Natural killer cell (primary cell): ENCODE measurements at regions not wholly inside any gene's neighbourhood (a gene's known extent, or its start where the extent isn't known, plus 50 kb on each side); places are given as distances from the start of the nearest gene placed in this dataset.

ENCODE experiments used
- ATAC-seq, 3 donors: fragments of 150-1000 bp in 2 of 3; fragments of 200-7000 bp in 1 of 3; cut with Tn5 transposase; 1 replicate in 1 of 3; 2 replicates in 2 of 3; pipeline ENCODE4 v1.10.0; 2021; ENCODE audit warnings: mild to moderate bottlenecking in 2 of 3, moderate library complexity in 2 of 3
- DNase-seq, 2 donors: peaks; one replicate each; pipeline versions ENCODE4 v3.0.0 to v3.0.0-alpha.2; 2013 to 2021; ENCODE audit warnings: mixed read lengths in 1 of 2
- H3K27ac ChIP-seq: one replicate; pipeline ENCODE4 v1.5.1; 2013; ENCODE audit warnings: mild to moderate bottlenecking, low read length
- H3K27me3 ChIP-seq: one replicate; pipeline ENCODE4 v1.6.1; 2013; ENCODE audit warnings: low read length; ENCODE audit not compliant: control insufficient read depth, insufficient read depth
- H3K36me3 ChIP-seq: one replicate; pipeline ENCODE4 v1.6.1; 2013; ENCODE audit warnings: low read length; ENCODE audit not compliant: control insufficient read depth, insufficient read depth
- H3K4me1 ChIP-seq: one replicate; pipeline ENCODE4 v1.6.1; 2013; ENCODE audit warnings: low read length; ENCODE audit not compliant: control insufficient read depth, insufficient read depth
- H3K4me3 ChIP-seq: one replicate; pipeline ENCODE4 v1.5.1; 2013; ENCODE audit warnings: low read length
- H3K9me3 ChIP-seq: one replicate; pipeline ENCODE4 v1.6.1; 2013; ENCODE audit warnings: low read length; ENCODE audit not compliant: control insufficient read depth, insufficient read depth
- H3K27ac Mint-ChIP-seq, 2 donors: one replicate each; pipeline ENCODE4 v1.8.0; 2022; ENCODE audit warnings: mild to moderate bottlenecking in 2 of 2, mixed read lengths in 2 of 2, moderate library complexity in 1 of 2
- H3K27me3 Mint-ChIP-seq, 2 donors: one replicate each; pipeline ENCODE4 v1.8.0; 2022; ENCODE audit warnings: low read depth in 2 of 2, mixed read lengths in 2 of 2
- H3K36me3 Mint-ChIP-seq: one replicate; pipeline ENCODE4 v1.8.0; 2022; ENCODE audit warnings: mixed read lengths
- H3K4me1 Mint-ChIP-seq, 2 donors: one replicate each; pipeline ENCODE4 v1.8.0; 2022; ENCODE audit warnings: mixed read lengths in 2 of 2
- H3K4me3 Mint-ChIP-seq: one replicate; pipeline ENCODE4 v1.8.0; 2022; ENCODE audit warnings: mild to moderate bottlenecking, moderate library complexity, mixed read lengths
- H3K9me3 Mint-ChIP-seq, 2 donors: one replicate each; pipeline ENCODE4 v1.8.0; 2022; ENCODE audit warnings: mixed read lengths in 2 of 2
- CTCF ChIP-seq: fragments of 200-600 bp; IDR thresholded peaks from one replicate; pipeline ENCODE4 v1.8.0; 2022; ENCODE audit warnings: antibody characterized with exemption
- WGBS: methylation state at CpG from one replicate; pipeline ENCODE4 v1.1.7; 2013; ENCODE audit warnings: missing lambda C conversion rate; ENCODE audit not compliant: insufficient coverage; 5-methylcytosine and 5-hydroxymethylcytosine counted together
- intact Hi-C: fragments of 100-400 bp; cut with micrococcal nuclease; formaldehyde crosslinking; loops from one replicate; pipeline ENCODE4 v1.14.2; 2022

GRCh38 chrX:13427441-13428052 is 107.7 kb upstream of the ATXN3L start:
- Histone ChIP-seq H3K36me3 (no peaks in the 10 kb centered on the region), H3K4me1 (peaks cover 10% of the 10 kb centered on the region), H3K27ac (no peak overlapping the region), H3K27me3 (no peaks in the 10 kb centered on the region), H3K9me3 (no peaks in the 10 kb centered on the region), H3K4me3 (no peak overlapping the region)
- WGBS: 74% methylated on average over 5 of the region's 5 CpGs
- peaks cover 0 to 22% of the 10 kb centered on the region in 2 donors for H3K27me3 Mint-ChIP-seq
- no peak for TF ChIP-seq CTCF
- no peak overlapping the region for H3K4me3 Mint-ChIP-seq
- intact Hi-C loops: no loop called here
- H3K9me3 Mint-ChIP-seq: no peaks in the 10 kb centered on the region
- DNase-seq (no peak), ATAC-seq (no peak)
- H3K27ac Mint-ChIP-seq: peak overlapping the region; percentile 50 to 81
- peaks cover 18 to 21% of the 10 kb centered on the region in 2 donors for H3K4me1 Mint-ChIP-seq
- H3K36me3 Mint-ChIP-seq: no peaks in the 10 kb centered on the region

- Mint-ChIP-seq H3K9me3 (no peaks in the 10 kb centered on the region), H3K27me3 (peaks cover 0 to 44% of the 10 kb centered on the region in 2 donors), H3K4me1 (peaks cover 0 to 5% of the 10 kb centered on the region in 2 donors), H3K36me3 (no peaks in the 10 kb centered on the region), H3K4me3 (no peak overlapping the region), H3K27ac (no peak overlapping the region)
- Histone ChIP-seq H3K9me3 (no peaks in the 10 kb centered on the region), H3K36me3 (no peaks in the 10 kb centered on the region), H3K27ac (peak overlapping the region; percentile 48), H3K27me3 (no peaks in the 10 kb centered on the region), H3K4me3 (no peak overlapping the region), H3K4me1 (no peaks in the 10 kb centered on the region)
- 67% methylated on average over 3 of the region's 4 CpGs for WGBS
- DNase-seq (no peak), ATAC-seq (no peak)
- no peak for TF ChIP-seq CTCF
- intact Hi-C loops: no loop called here
Measured at GRCh38 chrX:13420545-13421183, 100.8 kb upstream of the ATXN3L start.

- H3K4me3 Mint-ChIP-seq: no peak overlapping the region
Measured at GRCh38 chrX:13419918-13420317, 100.1 kb upstream of the ATXN3L start.

More at GRCh38 chrX:13419918-13420317, 100.1 kb upstream of the ATXN3L start:
- Mint-ChIP-seq H3K36me3 (no peaks in the 10 kb centered on the region), H3K27me3 (peaks cover 0 to 46% of the 10 kb centered on the region in 2 donors), H3K9me3 (no peaks in the 10 kb centered on the region), H3K4me1 (peaks cover 0 to 5% of the 10 kb centered on the region in 2 donors), H3K27ac (no peak overlapping the region)
- WGBS: 61% methylated on average over 3 of the region's 9 CpGs
- TF ChIP-seq CTCF: no peak
- Histone ChIP-seq H3K36me3 (no peaks in the 10 kb centered on the region), H3K4me3 (no peak overlapping the region), H3K9me3 (no peaks in the 10 kb centered on the region), H3K27me3 (no peaks in the 10 kb centered on the region), H3K4me1 (no peaks in the 10 kb centered on the region), H3K27ac (peak overlapping the region; percentile 30)
- no peak for DNase-seq
- ATAC-seq: no peak
- intact Hi-C loops: no loop called here
